Erythroblast (primary cell): ENCODE measurements at regions not wholly inside any gene's neighbourhood (a gene's known extent, or its start where the extent isn't known, plus 50 kb on each side); places are given as distances from the start of the nearest gene placed in this dataset.

Source experiments
- DNase-seq, 2 experiments: peaks; one replicate each; lab custom pipeline; 2025; lab: John Stamatoyannopoulos, UW
- GATA1 ChIP-seq: IDR thresholded peaks from 2 replicates; pipeline ENCODE4 v1.6.1; 2011; ENCODE audit warnings: low read depth, mild to moderate bottlenecking, control low read depth, low read length, moderate library complexity
- POLR2A ChIP-seq: IDR thresholded peaks from 2 replicates; pipeline ENCODE4 v1.6.1; 2011; ENCODE audit warnings: mild to moderate bottlenecking, low read length

- DNase-seq, result no peak
- no peak for TF ChIP-seq GATA1
- TF ChIP-seq POLR2A, result no peak
Measured at GRCh38 chr9:96048104-96048955, 172.8 kb downstream of the ERCC6L2 start.

GRCh38 chr9:96047741-96048103 lies 172.2 kb downstream of the ERCC6L2 start:
- no peak for TF ChIP-seq GATA1
- TF ChIP-seq POLR2A, result no peak
- no peak for DNase-seq

DNA sequence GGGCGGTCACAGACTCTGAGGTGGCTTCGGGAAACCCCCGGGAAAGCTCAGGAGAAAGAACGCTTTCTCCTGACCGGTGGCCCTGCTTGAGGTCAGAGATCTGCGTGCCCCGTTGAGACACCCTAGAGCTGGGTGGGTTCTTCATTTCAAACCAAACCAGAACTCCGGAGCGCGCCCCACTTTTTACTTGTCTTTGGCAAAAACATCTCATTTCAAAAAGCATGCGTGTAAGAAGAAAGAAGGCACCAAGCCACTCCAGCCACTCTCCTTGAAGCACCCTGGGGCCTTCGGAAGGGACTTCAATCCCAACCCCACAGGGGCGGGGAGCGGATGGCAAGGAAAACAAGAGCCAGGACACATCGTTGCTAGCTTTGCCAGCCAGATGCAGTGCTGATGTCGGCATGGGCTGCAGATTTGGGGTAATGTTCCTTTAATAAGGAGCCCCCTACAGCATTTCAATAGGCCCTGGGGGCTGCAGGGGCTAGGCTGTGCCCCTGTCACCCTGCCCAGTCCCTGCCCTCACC lies 171.7 kb downstream of the ERCC6L2 start:
- TF ChIP-seq GATA1 (no peak), POLR2A (no peak)
- DNase-seq, result no peak

DNA sequence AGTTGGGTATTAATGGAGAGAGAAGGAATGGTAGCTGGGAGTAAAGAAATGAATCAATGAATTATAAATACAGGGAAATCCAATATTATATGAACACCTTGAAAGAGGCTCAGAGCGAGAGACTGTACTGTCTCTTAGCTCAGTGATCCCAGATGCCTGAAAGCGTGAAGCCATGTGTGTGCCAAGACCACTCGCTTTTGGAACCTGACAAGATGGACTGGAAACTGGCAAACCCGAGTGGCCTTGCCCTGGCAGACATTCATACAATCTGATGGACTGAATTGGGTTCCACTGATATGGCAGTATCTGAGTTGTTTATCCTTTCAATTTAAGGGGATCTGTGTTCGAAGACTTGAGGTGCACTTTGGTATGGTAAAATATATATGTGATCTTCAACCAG lies 170.3 kb downstream of the ERCC6L2 start:
- no peak for DNase-seq
- no peak for TF ChIP-seq GATA1
- TF ChIP-seq POLR2A, result no peak

DNA sequence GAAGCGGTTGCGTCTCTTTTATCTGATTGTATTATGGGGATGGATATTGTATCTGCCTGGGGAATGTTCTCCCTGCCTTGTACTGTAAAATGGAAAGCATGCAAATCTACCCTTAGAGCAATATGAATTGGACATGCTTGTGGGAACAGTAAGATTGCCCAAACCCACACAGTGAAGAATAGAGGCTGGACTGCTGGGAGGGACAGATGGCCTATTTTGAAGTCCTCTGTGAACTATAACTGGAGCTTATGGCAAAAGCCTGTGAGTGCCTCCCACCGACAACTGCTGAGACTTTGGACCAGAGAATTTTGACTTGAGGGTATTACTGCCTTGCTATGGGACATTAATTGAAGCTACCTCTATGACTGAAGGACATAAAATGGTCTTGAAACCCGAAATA lies 168.9 kb downstream of the ERCC6L2 start:
- TF ChIP-seq POLR2A, result no peak
- TF ChIP-seq GATA1, result no peak
- no peak for DNase-seq

GRCh38 chr9:96040591-96041461 lies 165.3 kb downstream of the ERCC6L2 start:
- TF ChIP-seq GATA1 (no peak), POLR2A (no peak)
- DNase-seq, result no peak

DNA sequence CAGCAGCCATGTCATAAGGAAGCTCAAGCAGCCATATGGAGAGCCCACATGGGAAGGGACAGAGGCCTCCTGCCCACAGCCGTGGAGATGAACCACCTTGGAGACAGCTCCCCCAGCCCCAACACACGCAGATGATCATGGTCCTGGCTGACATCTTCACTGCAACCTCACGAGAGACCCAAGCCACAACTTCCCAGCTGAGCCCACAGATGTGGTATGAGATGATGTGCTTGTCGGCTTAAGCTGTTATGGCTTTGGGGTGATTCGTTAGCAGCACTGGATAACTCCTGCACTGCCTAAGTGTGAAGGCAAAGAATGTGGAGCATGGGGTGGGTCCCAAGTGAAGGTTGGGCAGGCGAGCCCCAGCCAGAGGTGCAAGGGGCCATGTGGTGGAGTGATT lies 163.4 kb downstream of the ERCC6L2 start:
- TF ChIP-seq GATA1 (no peak), POLR2A (no peak)

GRCh38 chr9:96038271-96038670 lies 162.8 kb downstream of the ERCC6L2 start:
- DNase-seq, result no peak
- TF ChIP-seq GATA1 (no peak), POLR2A (no peak)

More for the DNA sequence above, 163.4 kb downstream of the ERCC6L2 start:
- DNase-seq, result no peak

DNA sequence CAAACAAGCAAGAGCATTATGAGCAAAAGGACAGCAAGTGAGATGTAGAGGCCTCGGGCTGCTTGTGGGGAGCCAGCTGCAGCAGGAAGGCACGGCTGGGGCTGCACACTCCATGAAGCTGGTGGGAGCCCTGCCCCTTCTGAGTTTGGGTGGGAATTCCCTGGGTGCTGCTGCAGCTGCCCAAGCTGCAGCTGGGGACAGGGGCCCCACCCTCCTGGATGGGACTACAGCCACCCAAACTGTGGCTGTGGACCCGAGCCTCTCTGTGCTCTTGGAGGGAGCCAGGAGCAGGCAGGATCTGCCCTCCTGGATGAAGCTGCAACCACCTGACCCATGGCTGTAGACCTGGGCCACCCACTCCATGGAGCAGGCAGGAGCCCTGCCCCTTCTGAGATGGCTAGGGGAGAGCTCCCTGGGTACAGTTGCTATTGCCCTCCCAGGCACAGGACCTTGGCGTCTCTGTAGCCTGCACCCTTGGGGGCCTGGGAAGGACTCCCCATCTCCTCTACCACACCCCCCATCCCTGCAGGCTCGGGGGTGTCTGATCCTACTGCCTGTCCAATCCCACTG lies 159.1 kb downstream of the ERCC6L2 start:
- no peak for DNase-seq
- TF ChIP-seq GATA1, result no peak
- TF ChIP-seq POLR2A, result no peak

DNA sequence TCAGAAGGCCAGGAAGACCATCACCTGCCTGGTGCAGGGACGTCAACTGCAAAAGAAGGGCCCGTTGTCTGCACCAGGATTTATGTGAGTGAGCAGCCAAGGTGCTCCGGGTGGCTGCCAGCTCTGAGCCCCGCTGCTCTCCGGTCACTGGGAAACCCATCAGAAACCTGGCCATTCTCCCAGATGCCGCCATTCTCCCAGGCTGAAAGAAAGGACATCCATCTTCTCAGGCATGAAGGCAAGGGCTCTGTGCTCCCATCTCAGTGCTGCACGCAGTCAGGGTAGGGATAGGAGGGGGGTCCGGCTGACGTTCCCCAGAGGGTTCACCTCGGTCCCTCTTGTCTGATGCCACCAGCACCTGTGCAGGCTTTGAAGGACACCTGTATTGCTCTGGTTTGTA lies 158.4 kb downstream of the ERCC6L2 start:
- no peak for TF ChIP-seq POLR2A
- no peak for TF ChIP-seq GATA1
- DNase-seq, result no peak

GRCh38 chr9:96031916-96032534 lies 156.5 kb downstream of the ERCC6L2 start:
- TF ChIP-seq GATA1, result no peak
- no peak for TF ChIP-seq POLR2A
- DNase-seq, result no peak

GRCh38 chr9:96031366-96031824 lies 155.9 kb downstream of the ERCC6L2 start:
- no peak for DNase-seq

DNA sequence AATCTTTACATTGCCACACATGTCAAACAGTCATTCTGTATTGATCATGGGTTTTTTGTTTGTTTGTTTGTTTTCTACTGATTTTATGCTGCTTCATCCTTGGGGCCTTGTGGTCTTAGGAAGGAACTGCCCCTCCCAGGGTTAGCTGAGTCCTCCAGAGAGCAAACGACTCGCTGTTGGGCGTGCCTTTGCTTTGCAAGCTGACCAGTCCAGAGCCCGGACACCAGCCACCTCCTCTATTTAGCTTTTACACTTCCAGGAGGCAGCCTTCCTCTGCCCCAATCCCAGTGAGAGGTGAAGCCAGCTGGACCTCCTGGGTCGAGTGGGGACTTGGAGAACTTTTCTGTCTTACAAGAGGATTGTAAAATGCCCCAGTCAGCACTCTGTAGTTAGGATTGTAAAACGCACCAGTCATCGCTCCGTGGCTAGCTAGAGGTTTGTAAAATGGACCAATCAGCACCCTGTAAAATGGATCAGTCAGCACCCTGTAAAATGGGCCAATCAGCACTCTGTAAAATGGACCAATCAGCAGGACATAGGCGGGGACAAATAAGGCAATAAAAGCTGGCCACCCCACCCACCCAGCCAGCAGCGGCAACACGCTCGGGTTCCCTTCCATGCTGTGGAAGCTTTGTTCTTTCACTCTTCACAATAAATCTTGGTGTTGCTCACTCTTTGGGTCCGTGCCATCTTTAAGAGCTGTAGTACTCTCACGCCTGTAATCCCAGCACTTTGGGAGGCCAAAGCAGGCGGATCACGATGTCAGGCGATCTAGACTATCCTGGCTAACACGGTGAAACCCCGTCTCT lies 154.4 kb downstream of the ERCC6L2 start:
- no peak for TF ChIP-seq GATA1
- no peak for TF ChIP-seq POLR2A
- no peak for DNase-seq

More at GRCh38 chr9:96031366-96031824, 155.9 kb downstream of the ERCC6L2 start:
- no peak for TF ChIP-seq GATA1
- TF ChIP-seq POLR2A, result no peak
